GM12865 (cell line): ENCODE measurements at regions not wholly inside any gene's neighbourhood (a gene's known extent, or its start where the extent isn't known, plus 50 kb on each side); places are given as distances from the start of the nearest gene placed in this dataset.
A peak's percentile ranks its signal among the peaks of the same experiment; 100 is the strongest.

Source experiments
- DNase-seq: peaks from one replicate; pipeline ENCODE4 v3.0.0; 2010; ENCODE audit warnings: low read depth
- H3K4me3 ChIP-seq: 2 replicates; pipeline ENCODE4 v1.5.1; 2011; ENCODE audit warnings: mild to moderate bottlenecking, low read depth, low read length, control low read depth
- TF ChIP-seq, protein P1 (sequence below): IDR thresholded peaks from 2 replicates; pipeline ENCODE4 v1.5.1; 2011; ENCODE audit warnings: low read length, control low read depth, low read depth, inconsistent platforms; ENCODE audit not compliant: insufficient read depth; ENCODE audit errors: missing control alignments

GRCh38 chr14:60349663-60350365 lies 100.8 kb downstream of the PPM1A start:
- H3K4me3 ChIP-seq: no peak overlapping the region

GRCh38 chr14:60350366-60350720 lies 101.3 kb downstream of the PPM1A start:
- no peak overlapping the region for H3K4me3 ChIP-seq
- TF ChIP-seq, protein P1, sequence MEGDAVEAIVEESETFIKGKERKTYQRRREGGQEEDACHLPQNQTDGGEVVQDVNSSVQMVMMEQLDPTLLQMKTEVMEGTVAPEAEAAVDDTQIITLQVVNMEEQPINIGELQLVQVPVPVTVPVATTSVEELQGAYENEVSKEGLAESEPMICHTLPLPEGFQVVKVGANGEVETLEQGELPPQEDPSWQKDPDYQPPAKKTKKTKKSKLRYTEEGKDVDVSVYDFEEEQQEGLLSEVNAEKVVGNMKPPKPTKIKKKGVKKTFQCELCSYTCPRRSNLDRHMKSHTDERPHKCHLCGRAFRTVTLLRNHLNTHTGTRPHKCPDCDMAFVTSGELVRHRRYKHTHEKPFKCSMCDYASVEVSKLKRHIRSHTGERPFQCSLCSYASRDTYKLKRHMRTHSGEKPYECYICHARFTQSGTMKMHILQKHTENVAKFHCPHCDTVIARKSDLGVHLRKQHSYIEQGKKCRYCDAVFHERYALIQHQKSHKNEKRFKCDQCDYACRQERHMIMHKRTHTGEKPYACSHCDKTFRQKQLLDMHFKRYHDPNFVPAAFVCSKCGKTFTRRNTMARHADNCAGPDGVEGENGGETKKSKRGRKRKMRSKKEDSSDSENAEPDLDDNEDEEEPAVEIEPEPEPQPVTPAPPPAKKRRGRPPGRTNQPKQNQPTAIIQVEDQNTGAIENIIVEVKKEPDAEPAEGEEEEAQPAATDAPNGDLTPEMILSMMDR: no peak
- no peak for DNase-seq

More at GRCh38 chr14:60349663-60350365, 100.8 kb downstream of the PPM1A start:
- DNase-seq: peak; percentile 68
- TF ChIP-seq, protein P1: peak; percentile 55

- DNase-seq: no peak
- H3K4me3 ChIP-seq: no peak overlapping the region
- TF ChIP-seq, protein P1: no peak
Observed at GRCh38 chr14:60353420-60353819, 104.4 kb downstream of the PPM1A start.

DNA sequence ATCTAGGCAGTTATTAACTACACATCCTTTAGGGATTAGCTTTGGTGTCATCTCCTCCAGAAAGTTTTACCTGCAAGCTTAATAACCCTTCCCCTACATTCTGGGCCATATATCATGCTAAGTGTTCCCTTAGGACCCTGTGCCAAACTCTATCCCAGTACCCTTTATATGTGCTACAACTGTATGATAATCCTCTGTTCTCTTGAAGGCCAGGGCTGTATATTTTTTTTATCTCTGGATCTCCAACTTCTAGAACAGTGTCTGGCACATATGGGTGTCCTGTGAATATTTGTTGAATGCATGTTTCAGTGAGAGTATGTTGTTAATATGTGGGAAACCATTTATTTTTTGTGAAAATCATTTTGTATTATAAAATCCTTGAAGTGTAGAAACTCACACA lies 106.7 kb downstream of the PPM1A start:
- TF ChIP-seq, protein P1: no peak
- no peak for DNase-seq
- H3K4me3 ChIP-seq: no peak overlapping the region

GRCh38 chr14:60356386-60356785 lies 107.4 kb downstream of the PPM1A start:
- H3K4me3 ChIP-seq: no peak overlapping the region
- TF ChIP-seq, protein P1: no peak
- no peak for DNase-seq

DNA sequence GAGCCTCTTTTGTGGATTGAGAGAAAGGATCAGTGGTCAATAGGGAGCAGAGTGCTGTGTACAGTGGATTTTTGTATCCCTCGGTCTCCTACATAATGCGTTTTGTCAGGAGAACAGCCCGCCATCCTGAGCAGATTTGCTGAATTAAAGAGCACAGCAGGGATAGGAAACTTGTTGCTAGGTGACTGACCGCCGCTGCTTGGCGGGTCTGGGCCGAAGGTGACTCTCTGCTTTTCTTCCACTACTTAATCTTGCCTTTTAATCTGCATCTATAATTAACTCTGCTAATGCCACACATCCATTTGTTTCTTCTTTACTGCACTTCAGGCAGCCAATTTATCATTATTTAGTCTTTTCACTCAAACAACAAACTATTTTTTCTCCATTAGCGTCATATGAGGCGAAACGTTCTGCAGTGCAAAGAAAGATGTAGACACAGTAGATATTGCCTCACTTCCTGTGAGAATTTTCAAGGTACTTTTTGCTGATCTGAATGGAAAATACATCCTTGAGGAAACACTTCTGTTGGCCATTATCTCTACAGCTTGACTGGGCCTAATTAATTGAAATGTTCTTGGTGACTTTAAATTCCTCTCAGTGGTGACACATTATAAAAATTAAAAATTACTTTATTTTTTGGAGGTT lies 108.0 kb downstream of the PPM1A start:
- H3K4me3 ChIP-seq: no peak overlapping the region
- TF ChIP-seq, protein P1: no peak
- DNase-seq: no peak
